Esophagus squamous epithelium (tissue), 5 donors: ENCODE measurements at regions not wholly inside any gene's neighbourhood (a gene's known extent, or its start where the extent isn't known, plus 50 kb on each side); places are given as distances from the start of the nearest gene placed in this dataset.

Experiments used
- DNase-seq: peaks from one replicate; lab custom pipeline; 2025; lab: John Stamatoyannopoulos, UW
- H3K27ac ChIP-seq, 4 donors: fragments of 200-600 bp; sonication (generic); one replicate each; pipeline ENCODE4 v1.5.1; 2016 to 2019; ENCODE audit warnings: mild to moderate bottlenecking in 1 of 4
- H3K27me3 ChIP-seq, 4 donors: fragments of 200-600 bp; sonication (generic); 1 replicate in 3 of 4; 2 replicates in 1 of 4; pipeline versions ENCODE4 v1.5.1 to v1.6.0; 2017 to 2021; ENCODE audit warnings: antibody characterized with exemption in 1 of 4
- H3K36me3 ChIP-seq, 3 donors: fragments of 200-600 bp; sonication (generic); one replicate each; pipeline ENCODE4 v1.5.1; 2016 to 2019
- H3K4me1 ChIP-seq, 3 donors: fragments of 200-600 bp; sonication (generic); one replicate each; pipeline ENCODE4 v1.5.1; 2017 to 2019
- H3K4me3 ChIP-seq, 4 donors: fragments of 200-600 bp; sonication (generic); 1 replicate in 3 of 4; 2 replicates in 1 of 4; pipeline ENCODE4 v1.5.1; 2016 to 2019; ENCODE audit warnings: mild to moderate bottlenecking in 2 of 4, moderate library complexity in 1 of 4
- H3K9me3 ChIP-seq, 3 donors: fragments of 200-600 bp; sonication (generic); one replicate each; pipeline ENCODE4 v1.5.1; 2016 to 2019
- POLR2A ChIP-seq, 4 donors: fragments of 450-650 bp; IDR thresholded peaks; one replicate each; pipeline ENCODE4 v1.6.1; 2017; ENCODE audit warnings: antibody characterized with exemption in 4 of 4, mild to moderate bottlenecking in 4 of 4, moderate library complexity in 3 of 4
- WGBS, 2 donors: methylation state at CpG; one replicate each; pipeline ENCODE4 v1.1.5; 2018; 5-methylcytosine and 5-hydroxymethylcytosine counted together
- intact Hi-C: fragments of 100-400 bp; cut with DNase I; formaldehyde crosslinking; loops from one replicate; pipeline ENCODE4 v1.15.0; 2022
- TF ChIP-seq, protein P1 (sequence below), 6 experiments: fragments of 450-650 bp in 4 of 6; fragments of 200-600 bp in 2 of 6; sonication (generic) in 2 of 6; IDR thresholded peaks; one replicate each; pipeline ENCODE4 v1.5.1; 2016 to 2019; ENCODE audit warnings: antibody characterized with exemption in 6 of 6, mild to moderate bottlenecking in 4 of 6, moderate library complexity in 4 of 6
- donor health status: DM: yes; HTN: yes; CAD: no.

DNA sequence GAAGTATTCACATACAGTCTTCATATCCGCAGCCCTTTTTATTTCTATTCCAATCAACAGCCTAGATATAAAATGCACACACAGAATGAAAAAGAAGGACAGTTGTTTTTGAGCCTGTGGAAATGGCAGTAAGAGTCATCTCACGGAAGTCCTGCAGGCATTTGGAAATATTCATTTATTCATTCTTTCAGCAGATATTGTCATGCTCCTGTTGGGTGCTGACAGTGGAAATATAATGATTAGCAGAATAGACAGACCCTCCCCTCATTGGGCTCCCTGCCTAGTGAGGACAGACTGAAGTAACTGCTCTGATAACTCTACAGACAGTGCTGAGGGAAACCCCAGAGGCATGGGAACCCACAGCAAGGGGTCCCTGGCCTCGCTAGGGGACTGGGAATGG, 392.3 kb downstream of the FOXO1 start:
- peaks cover 21 to 34% (median 22%) of the 10 kb centered on the region in 3 donors for H3K4me1 ChIP-seq
- TF ChIP-seq, protein P1, sequence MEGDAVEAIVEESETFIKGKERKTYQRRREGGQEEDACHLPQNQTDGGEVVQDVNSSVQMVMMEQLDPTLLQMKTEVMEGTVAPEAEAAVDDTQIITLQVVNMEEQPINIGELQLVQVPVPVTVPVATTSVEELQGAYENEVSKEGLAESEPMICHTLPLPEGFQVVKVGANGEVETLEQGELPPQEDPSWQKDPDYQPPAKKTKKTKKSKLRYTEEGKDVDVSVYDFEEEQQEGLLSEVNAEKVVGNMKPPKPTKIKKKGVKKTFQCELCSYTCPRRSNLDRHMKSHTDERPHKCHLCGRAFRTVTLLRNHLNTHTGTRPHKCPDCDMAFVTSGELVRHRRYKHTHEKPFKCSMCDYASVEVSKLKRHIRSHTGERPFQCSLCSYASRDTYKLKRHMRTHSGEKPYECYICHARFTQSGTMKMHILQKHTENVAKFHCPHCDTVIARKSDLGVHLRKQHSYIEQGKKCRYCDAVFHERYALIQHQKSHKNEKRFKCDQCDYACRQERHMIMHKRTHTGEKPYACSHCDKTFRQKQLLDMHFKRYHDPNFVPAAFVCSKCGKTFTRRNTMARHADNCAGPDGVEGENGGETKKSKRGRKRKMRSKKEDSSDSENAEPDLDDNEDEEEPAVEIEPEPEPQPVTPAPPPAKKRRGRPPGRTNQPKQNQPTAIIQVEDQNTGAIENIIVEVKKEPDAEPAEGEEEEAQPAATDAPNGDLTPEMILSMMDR (IDR thresholded peaks at IDR 0.05): no peak
- TF ChIP-seq POLR2A (IDR thresholded peaks at IDR 0.05): no peak
- WGBS, 2 donors: 91 to 96% methylated on average over 3 of the region's 3 CpGs
- H3K27ac ChIP-seq: no peak overlapping the region
- H3K36me3 ChIP-seq: no peaks in the 10 kb centered on the region
- H3K27me3 ChIP-seq: no peaks in the 10 kb centered on the region
- H3K9me3 ChIP-seq: no peaks in the 10 kb centered on the region
- H3K4me3 ChIP-seq: no peak overlapping the region
- no peak for DNase-seq
- intact Hi-C loops: no loop called here

DNA sequence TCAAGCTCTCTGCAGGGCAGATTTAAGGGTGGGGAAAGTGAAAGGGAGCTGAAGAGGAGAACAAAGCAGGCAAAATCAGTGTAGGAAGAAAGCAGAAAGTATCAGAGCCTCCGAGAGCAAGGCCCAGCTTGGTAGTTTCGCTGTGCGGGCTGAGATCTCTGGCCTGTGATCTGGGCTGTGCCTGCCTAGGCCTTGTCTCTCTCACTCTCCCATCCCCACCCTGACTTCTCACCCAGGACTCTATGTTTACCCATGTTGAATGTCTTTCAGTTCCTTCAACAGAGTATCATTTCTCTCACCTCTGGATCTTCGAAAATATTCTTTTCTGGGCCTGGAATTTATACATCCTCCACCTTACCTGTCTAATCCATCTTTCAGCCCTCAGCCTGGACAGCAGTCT, 391.3 kb downstream of the FOXO1 start:
- Histone ChIP-seq H3K4me3 (no peak overlapping the region), H3K27me3 (no peaks in the 10 kb centered on the region), H3K27ac (no peak overlapping the region), H3K9me3 (no peaks in the 10 kb centered on the region), H3K4me1 (peaks cover 21 to 30% (median 22%) of the 10 kb centered on the region in 3 donors), H3K36me3 (no peaks in the 10 kb centered on the region)
- no peak for DNase-seq
- no peak for TF ChIP-seq POLR2A (IDR thresholded peaks at IDR 0.05)
- TF ChIP-seq, protein P1 (IDR thresholded peaks at IDR 0.05): no peak
- 92 to 98% methylated on average over 4 of the region's 4 CpGs for WGBS, 2 donors
- intact Hi-C loops: no loop called here

DNA sequence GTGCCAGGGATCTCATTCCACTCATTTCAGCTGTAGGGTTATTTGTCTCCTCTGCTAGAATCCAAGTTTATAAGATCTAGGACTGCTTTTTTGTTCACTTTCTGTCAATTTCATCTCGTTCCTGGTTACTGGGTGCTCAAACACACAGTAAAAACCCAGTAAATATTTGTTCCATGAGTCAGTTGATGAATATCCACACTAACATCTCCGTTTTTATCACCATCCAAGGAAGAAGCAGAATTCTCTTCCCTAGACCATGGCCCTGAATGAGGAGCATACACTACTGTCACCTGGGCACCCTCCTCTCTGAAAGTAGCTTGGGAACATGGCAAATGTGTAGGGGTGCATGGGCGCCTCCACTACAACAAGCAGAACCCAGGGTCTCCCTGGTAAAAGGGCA, 390.8 kb downstream of the FOXO1 start:
- H3K27me3 ChIP-seq: no peaks in the 10 kb centered on the region
- no peaks in the 10 kb centered on the region for H3K36me3 ChIP-seq
- no peaks in the 10 kb centered on the region for H3K9me3 ChIP-seq
- no peak overlapping the region for H3K4me3 ChIP-seq
- no peak overlapping the region for H3K27ac ChIP-seq
- 74% methylated on average over 2 to 3 of the region's 3 CpGs for WGBS, 2 donors
- no peak for DNase-seq
- intact Hi-C loops: no loop called here
- no peak for TF ChIP-seq POLR2A (IDR thresholded peaks at IDR 0.05)
- TF ChIP-seq, protein P1 (IDR thresholded peaks at IDR 0.05): no peak
- peaks cover 21 to 27% (median 22%) of the 10 kb centered on the region in 3 donors for H3K4me1 ChIP-seq

DNA sequence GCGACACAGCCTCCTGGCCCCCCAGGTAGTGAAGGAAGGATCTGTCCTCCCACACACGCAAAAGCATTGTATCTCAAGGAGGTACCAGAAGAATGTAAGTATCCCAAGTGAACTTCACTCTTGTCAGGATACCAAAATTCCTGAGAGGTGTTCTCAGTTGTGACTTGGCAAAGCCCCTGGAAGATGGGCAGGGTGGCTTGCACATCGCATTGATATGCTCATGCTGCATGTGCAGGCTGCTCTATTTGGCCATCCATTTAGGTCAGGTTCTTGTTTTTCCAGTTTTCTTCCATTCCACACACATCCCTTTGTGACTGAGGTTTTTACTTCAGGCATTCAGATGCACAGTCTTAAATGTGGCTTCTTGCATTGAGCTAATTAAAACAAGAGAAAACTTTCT, 382.8 kb downstream of the FOXO1 start:
- H3K9me3 ChIP-seq: no peaks in the 10 kb centered on the region
- H3K27me3 ChIP-seq: no peaks in the 10 kb centered on the region
- no peak for TF ChIP-seq POLR2A (IDR thresholded peaks at IDR 0.05)
- TF ChIP-seq, protein P1 (IDR thresholded peaks at IDR 0.05): no peak
- no peaks in the 10 kb centered on the region for H3K36me3 ChIP-seq
- H3K4me3 ChIP-seq: no peak overlapping the region
- 48 to 50% methylated on average over 3 of the region's 3 CpGs for WGBS, 2 donors
- H3K4me1 ChIP-seq: peaks cover 0 to 14% (median 8%) of the 10 kb centered on the region in 3 donors
- intact Hi-C loops: no loop called here
- DNase-seq: no peak
- no peak overlapping the region for H3K27ac ChIP-seq

DNA sequence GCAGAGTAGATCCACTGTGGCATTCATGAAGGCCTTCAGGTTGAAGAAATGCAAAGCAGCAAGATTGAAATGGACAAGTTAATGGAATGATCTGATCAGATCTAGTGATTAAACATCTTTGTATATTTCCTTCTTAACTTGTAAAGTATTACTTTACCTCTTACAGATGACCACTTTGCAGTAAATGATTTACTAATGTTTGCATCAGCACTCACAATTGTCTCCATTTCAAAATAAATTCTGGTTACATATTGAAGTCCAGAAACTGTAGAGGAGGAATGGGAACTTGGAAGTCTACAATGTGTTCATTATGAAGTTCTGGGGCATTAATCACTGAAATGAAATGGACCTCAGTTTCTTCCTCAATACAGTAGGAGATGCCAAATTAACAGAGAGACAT, 380.8 kb downstream of the FOXO1 start:
- intact Hi-C loops: no loop called here
- Histone ChIP-seq H3K4me1 (peaks cover 0 to 14% (median 8%) of the 10 kb centered on the region in 3 donors), H3K9me3 (no peaks in the 10 kb centered on the region), H3K27ac (no peak overlapping the region), H3K4me3 (no peak overlapping the region), H3K27me3 (no peaks in the 10 kb centered on the region), H3K36me3 (no peaks in the 10 kb centered on the region)
- no peak for TF ChIP-seq POLR2A (IDR thresholded peaks at IDR 0.05)
- TF ChIP-seq, protein P1 (IDR thresholded peaks at IDR 0.05): no peak
- DNase-seq: no peak
